H1 (cell line): ENCODE measurements at regions not wholly inside any gene's neighbourhood (a gene's known extent, or its start where the extent isn't known, plus 50 kb on each side); places are given as distances from the start of the nearest gene placed in this dataset.

ENCODE experiments used
- CTCF ChIA-PET: fragments of 300-600 bp; sonication (Branson Sonifier 250); formaldehyde crosslinking; loops from one replicate; lab custom pipeline; 2021; ENCODE audit not compliant: partially characterized antibody; lab: Charles Lee
- POLR2A ChIA-PET: fragments of 300-600 bp; sonication (Branson Sonifier 250); formaldehyde crosslinking; loops from one replicate; lab custom pipeline; 2021; ENCODE audit warnings: inconsistent platforms; ENCODE audit not compliant: partially characterized antibody; lab: Charles Lee
- DNase-seq, 2 experiments: peaks; one replicate each; pipeline versions ENCODE4 v3.0.0 to v3.0.0-alpha.2; 2010 to 2022; ENCODE audit warnings: low spot score in 2 of 2, low read depth in 1 of 2, mixed read lengths in 1 of 2
- FAIRE-seq: peaks from 2 replicates; lab custom pipeline; 2011; peaks lifted over from hg19 to GRCh38; lab: Jason Lieb, UNC
- H2AFZ ChIP-seq: 2 replicates; pipeline ENCODE4 v1.8.1; 2012; ENCODE audit warnings: low read length, inconsistent platforms
- H2AK5ac ChIP-seq: 2 replicates; pipeline ENCODE4 v1.6.1; 2013; ENCODE audit warnings: low read depth, low read length
- H2BK120ac ChIP-seq: replicated peaks from 2 replicates; pipeline ENCODE3; 2013; ENCODE audit warnings: low read depth, low read length, inconsistent platforms
- H2BK12ac ChIP-seq: 2 replicates; pipeline ENCODE4 v1.6.1; 2013; ENCODE audit warnings: low read depth, low read length
- H2BK15ac ChIP-seq: 2 replicates; pipeline ENCODE4 v1.6.1; 2013; ENCODE audit warnings: low read length
- H2BK20ac ChIP-seq: 2 replicates; pipeline ENCODE4 v1.6.1; 2013; ENCODE audit warnings: low read length
- H2BK5ac ChIP-seq: 2 replicates; pipeline ENCODE4 v1.6.1; 2013; ENCODE audit warnings: low read depth, low read length
- H3K14ac ChIP-seq: 2 replicates; pipeline ENCODE4 v1.6.1; 2013; ENCODE audit warnings: inconsistent platforms; ENCODE audit not compliant: insufficient read length
- H3K18ac ChIP-seq: 2 replicates; pipeline ENCODE4 v1.6.1; 2013; ENCODE audit warnings: low read length; ENCODE audit errors: extremely low read depth
- H3K23ac ChIP-seq: 2 replicates; pipeline ENCODE4 v1.6.1; 2013; ENCODE audit warnings: inconsistent platforms; ENCODE audit not compliant: insufficient read length
- H3K23me2 ChIP-seq: 2 replicates; pipeline ENCODE4 v1.6.1; 2013; ENCODE audit warnings: low read depth, low read length
- H3K27ac ChIP-seq: 2 replicates; pipeline ENCODE4 v1.6.1; 2011; ENCODE audit warnings: low read depth, low read length, inconsistent platforms
- H3K27me3 ChIP-seq, 4 experiments: replicated peaks in 1 of 4; 1 replicate in 1 of 4; 2 replicates in 3 of 4; pipeline versions ENCODE4 v1.6.1 to v1.8.1; 2011 to 2013; ENCODE audit warnings: low read length in 3 of 4, mild to moderate bottlenecking in 3 of 4, inconsistent platforms in 2 of 4, mixed read lengths in 2 of 4, moderate library complexity in 1 of 4; ENCODE audit not compliant: control insufficient read depth in 3 of 4, insufficient read depth in 3 of 4; ENCODE audit errors: extremely low read depth in 1 of 4
- H3K36me3 ChIP-seq, 4 experiments: 2 replicates each; pipeline versions ENCODE4 v1.6.1 to v1.8.1; 2011 to 2013; ENCODE audit warnings: mild to moderate bottlenecking in 4 of 4, low read length in 3 of 4, moderate library complexity in 2 of 4, control low read depth in 1 of 4, inconsistent platforms in 1 of 4; ENCODE audit not compliant: insufficient read depth in 4 of 4, control insufficient read depth in 2 of 4
- H3K4ac ChIP-seq: replicated peaks from 2 replicates; pipeline ENCODE3; 2013; ENCODE audit warnings: low read length, low read depth, mixed read lengths, inconsistent platforms; ENCODE audit not compliant: insufficient read length
- H3K4me1 ChIP-seq, 4 experiments: replicated peaks in 1 of 4; 1 replicate in 1 of 4; 2 replicates in 3 of 4; pipeline versions ENCODE4 v1.6.1 to v1.8.1; 2011 to 2013; ENCODE audit warnings: low read length in 3 of 4, inconsistent platforms in 2 of 4, mixed read lengths in 1 of 4; ENCODE audit not compliant: insufficient read depth in 4 of 4, control insufficient read depth in 3 of 4
- H3K4me2 ChIP-seq, 2 experiments: 2 replicates each; pipeline versions ENCODE4 v1.6.1 to v1.8.1; 2011 to 2013; ENCODE audit warnings: low read depth in 2 of 2, low read length in 2 of 2, control low read depth in 1 of 2, inconsistent platforms in 1 of 2, mild to moderate bottlenecking in 1 of 2; ENCODE audit not compliant: insufficient read depth in 1 of 2
- H3K4me3 ChIP-seq, 4 experiments: fragments of 200-600, 300-600 bp in 1 of 4; sonication (generic), shearing (Covaris generic), sonication (Bioruptor Twin) in 1 of 4; 2 replicates each; pipeline versions ENCODE4 v1.5.1 to v1.8.1; 2011 to 2016; ENCODE audit warnings: low read length in 4 of 4, low read depth in 3 of 4, control low read depth in 2 of 4, inconsistent platforms in 2 of 4, mild to moderate bottlenecking in 2 of 4, mixed read lengths in 1 of 4, moderate library complexity in 1 of 4; ENCODE audit not compliant: insufficient read depth in 2 of 4; ENCODE audit errors: extremely low read depth in 1 of 4
- H3K56ac ChIP-seq: replicated peaks from 2 replicates; pipeline ENCODE3; 2013; ENCODE audit warnings: low read depth, mild to moderate bottlenecking, mixed read lengths, low read length, inconsistent platforms; ENCODE audit not compliant: insufficient read length
- H3K79me1 ChIP-seq: 2 replicates; pipeline ENCODE4 v1.6.1; 2013; ENCODE audit warnings: low read depth, low read length, control low read depth
- H3K79me2 ChIP-seq, 2 experiments: 2 replicates each; pipeline versions ENCODE4 v1.6.1 to v1.8.1; 2012 to 2013; ENCODE audit warnings: low read length in 2 of 2, mild to moderate bottlenecking in 2 of 2, inconsistent platforms in 1 of 2; ENCODE audit not compliant: insufficient read depth in 2 of 2, control insufficient read depth in 1 of 2
- H3K9ac ChIP-seq, 4 experiments: replicated peaks in 1 of 4; 1 replicate in 1 of 4; 2 replicates in 3 of 4; pipeline versions ENCODE4 v1.6.1 to v1.8.1; 2011 to 2013; ENCODE audit warnings: low read depth in 3 of 4, low read length in 3 of 4, control low read depth in 2 of 4, mild to moderate bottlenecking in 2 of 4, moderate library complexity in 2 of 4, inconsistent platforms in 1 of 4; ENCODE audit errors: extremely low read depth in 1 of 4
- H3K9me3 ChIP-seq, 2 experiments: 2 replicates each; pipeline versions ENCODE4 v1.6.1 to v1.8.1; 2012 to 2013; ENCODE audit warnings: mild to moderate bottlenecking in 2 of 2, moderate library complexity in 2 of 2, control low read depth in 1 of 2, inconsistent platforms in 1 of 2, low read depth in 1 of 2, low read length in 1 of 2, mixed read lengths in 1 of 2; ENCODE audit not compliant: insufficient read depth in 2 of 2
- H4K20me1 ChIP-seq, 2 experiments: replicated peaks in 1 of 2; 2 replicates each; pipeline versions ENCODE3 to v1.8.1; 2011 to 2013; ENCODE audit warnings: inconsistent platforms in 2 of 2, low read length in 2 of 2, mild to moderate bottlenecking in 1 of 2; ENCODE audit not compliant: insufficient read depth in 2 of 2, control insufficient read depth in 1 of 2
- H4K5ac ChIP-seq: 2 replicates; pipeline ENCODE4 v1.6.1; 2013; ENCODE audit warnings: low read length, low read depth, mixed read lengths, inconsistent platforms; ENCODE audit not compliant: insufficient read length
- H4K8ac ChIP-seq: 2 replicates; pipeline ENCODE4 v1.8.0; 2013; ENCODE audit warnings: mild to moderate bottlenecking, moderate library complexity, low read length, inconsistent platforms; ENCODE audit not compliant: insufficient read depth; ENCODE audit errors: extremely low read depth
- H4K91ac ChIP-seq: replicated peaks from 2 replicates; pipeline ENCODE3; 2013; ENCODE audit warnings: low read length, mixed read lengths, inconsistent platforms; ENCODE audit not compliant: insufficient read length
- BRCA1 ChIP-seq: IDR thresholded peaks from 2 replicates; pipeline ENCODE4 v1.6.1; 2012; ENCODE audit warnings: low read depth, low read length, improper control_type of control experiment
- EGR1 ChIP-seq: IDR thresholded peaks from 2 replicates; pipeline ENCODE4 v1.6.1; 2011; ENCODE audit warnings: low read depth, low read length, borderline replicate concordance
- HDAC2 ChIP-seq, 2 experiments: fragments of 300-600 bp in 1 of 2; sonication (generic) in 1 of 2; IDR thresholded peaks; 2 replicates each; pipeline ENCODE4 v1.6.1; 2011 to 2012; ENCODE audit warnings: low read depth in 2 of 2, low read length in 2 of 2, mild to moderate bottlenecking in 2 of 2, moderate library complexity in 2 of 2, borderline replicate concordance in 1 of 2, inconsistent platforms in 1 of 2
- SIX5 ChIP-seq: IDR thresholded peaks from 2 replicates; pipeline ENCODE4 v1.6.1; 2011; ENCODE audit warnings: mild to moderate bottlenecking, low read depth, low read length
- ZNF274 ChIP-seq: IDR thresholded peaks from 2 replicates; pipeline ENCODE4 v1.7.0; 2012; ENCODE audit warnings: low read length, borderline replicate concordance; ENCODE audit errors: extremely low read depth
- WGBS, 2 experiments: shearing (Covaris generic) in 1 of 2; methylation state at CpG; one replicate each; pipeline versions ENCODE4 v1.1.6 to v1.1.7; 2013 to 2015; ENCODE audit warnings: low lambda C conversion rate in 2 of 2, mixed read lengths in 2 of 2, inconsistent platforms in 1 of 2, low coverage in 1 of 2, missing lambda C conversion rate in 1 of 2; ENCODE audit not compliant: insufficient replicate concordance in 2 of 2, insufficient coverage in 1 of 2, insufficient read length in 1 of 2; ENCODE audit errors: extremely low coverage in 1 of 2, missing lambda C conversion rate in 1 of 2; 5-methylcytosine and 5-hydroxymethylcytosine counted together

DNA sequence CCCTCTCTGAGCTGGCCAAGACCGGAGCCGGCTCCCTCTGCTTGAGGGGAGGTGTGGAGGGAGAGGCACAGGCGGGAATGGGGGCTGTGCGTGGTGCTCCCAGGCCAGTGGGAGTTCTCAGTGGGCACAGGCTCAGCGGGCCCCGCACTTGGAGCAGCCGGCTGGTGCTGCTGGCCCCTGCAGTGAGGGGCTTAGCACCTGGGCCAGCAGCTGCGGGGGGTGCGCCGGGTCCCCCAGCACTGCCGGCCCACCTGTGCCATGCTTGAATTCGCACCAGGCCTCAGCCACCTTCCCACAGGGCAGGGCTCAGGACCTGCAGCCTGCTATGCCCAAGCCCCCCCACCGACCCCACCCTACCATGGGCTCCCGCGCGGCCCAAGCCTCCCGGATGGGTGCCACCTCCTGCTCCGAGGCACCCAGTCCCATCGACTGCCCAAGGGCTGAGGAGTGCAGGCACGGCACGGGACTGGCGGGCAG lies 602.5 kb downstream of the KCTD8 start:
- Histone ChIP-seq H2BK120ac (no peak overlapping the region), H3K9ac (no peak overlapping the region), H4K91ac (no peak overlapping the region), H3K9me3 (peaks cover 4 to 10% of the 10 kb centered on the region in 2 experiments), H2BK15ac (no peak overlapping the region), H2BK5ac (no peak overlapping the region), H2AFZ (no peak overlapping the region), H3K79me1 (no peaks in the 10 kb centered on the region), H2BK12ac (no peak overlapping the region), H3K23ac (no peak overlapping the region), H3K27me3 (no peaks in the 10 kb centered on the region), H3K36me3 (peaks cover 0 to 6% (median 0%) of the 10 kb centered on the region in 4 experiments; a peak in 1 of 8 replicates), H3K4me1 (peaks cover 0 to 3% (median 0%) of the 10 kb centered on the region in 4 experiments; a peak in 1 of 7 replicates), H4K20me1 (no peaks in the 10 kb centered on the region), H3K56ac (no peak overlapping the region), H3K23me2 (no peaks in the 10 kb centered on the region), H2BK20ac (no peak overlapping the region), H3K79me2 (no peaks in the 10 kb centered on the region), H3K4me2 (no peak overlapping the region), H4K5ac (no peak overlapping the region), H2AK5ac (no peak overlapping the region), H3K4me3 (no peak overlapping the region), H3K4ac (no peak overlapping the region), H3K14ac (no peak overlapping the region), H3K27ac (no peak overlapping the region), H3K18ac (no peak overlapping the region), H4K8ac (no peak overlapping the region)
- no peak for FAIRE-seq
- CTCF ChIA-PET, result no interaction called here
- POLR2A ChIA-PET, result no interaction called here
- WGBS, 2 experiments, result 98% methylated on average over 10 of the region's 22 CpGs; no CpG with 5 or more reads in 1 of the 2 experiments
- TF ChIP-seq EGR1, result no peak
- TF ChIP-seq BRCA1, result no peak
- TF ChIP-seq SIX5, result no peak
- TF ChIP-seq HDAC2 (IDR thresholded peaks at IDR 0.05; ENCODE audit: borderline replicate concordance in 1 of 2, low read depth in 2 of 2, low read length in 2 of 2), result no peak
- TF ChIP-seq ZNF274, result no peak
- DNase-seq, result no peak
